ENCODE measurements at regions not wholly inside any gene's neighbourhood (a gene's known extent, or its start where the extent isn't known, plus 50 kb on each side); places are given as distances from the start of the nearest gene placed in this dataset.

- no peak for DNase-seq
- no peak overlapping the region for H3K4me3 ChIP-seq
- no peaks in the 10 kb centered on the region for H3K9me3 ChIP-seq
- no peak for TF ChIP-seq CTCF (IDR thresholded peaks at IDR 0.05)
- no peak for TF ChIP-seq POLR2A (IDR thresholded peaks at IDR 0.05)
- in situ Hi-C loops (cut with MboI; ENCODE audit: low pct_ligation_motif_present in 1 of 4, low pct_unique_long_range_greater_than_20kb in 1 of 4, low sequenced_read_pairs in 3 of 4), result no loop called here
- intact Hi-C loops (cut with DNase I; ENCODE audit: low total_unique reads), result no loop called here
- 60 to 84% methylated on average over 1 to 4 of the region's 4 CpGs for WGBS, 2 donors (ENCODE audit: low coverage in 1 of 2)
- H3K4me1 ChIP-seq, result no peaks in the 10 kb centered on the region
- H3K27ac ChIP-seq, result no peak overlapping the region
- H3K36me3 ChIP-seq, result no peaks in the 10 kb centered on the region
- H3K27me3 ChIP-seq, result no peaks in the 10 kb centered on the region
These were observed 152.4 kb upstream of the TSHZ3 start for GRCh38 chr19:31501427-31502195.

- DNase-seq, result no peak
- H3K27me3 ChIP-seq, result no peaks in the 10 kb centered on the region
- H3K4me1 ChIP-seq, result no peaks in the 10 kb centered on the region
- WGBS, 2 donors (ENCODE audit: low coverage in 1 of 2), result 89 to 100% methylated on average over 2 to 17 of the region's 17 CpGs
- intact Hi-C loops (cut with DNase I; ENCODE audit: low total_unique reads) (no loop called here), in situ Hi-C loops (cut with MboI; ENCODE audit: low pct_ligation_motif_present in 1 of 4, low pct_unique_long_range_greater_than_20kb in 1 of 4, low sequenced_read_pairs in 3 of 4) (no loop called here)
- no peaks in the 10 kb centered on the region for H3K9me3 ChIP-seq
- H3K27ac ChIP-seq, result no peak overlapping the region
- H3K4me3 ChIP-seq, result no peak overlapping the region
- H3K36me3 ChIP-seq, result no peaks in the 10 kb centered on the region
- TF ChIP-seq EP300 (IDR thresholded peaks at IDR 0.05; ENCODE audit: low read depth) (no peak), POLR2A (IDR thresholded peaks at IDR 0.05) (no peak), POLR2AphosphoS5 (IDR thresholded peaks at IDR 0.05) (no peak), CTCF (IDR thresholded peaks at IDR 0.05) (no peak)
These were observed 153.4 kb upstream of the TSHZ3 start for GRCh38 chr19:31502536-31503170.

GRCh38 chr19:31503211-31503610 is 154.0 kb upstream of the TSHZ3 start:
- H3K4me1 ChIP-seq, result no peaks in the 10 kb centered on the region
- in situ Hi-C loops (cut with MboI; ENCODE audit: low pct_ligation_motif_present in 1 of 4, low pct_unique_long_range_greater_than_20kb in 1 of 4, low sequenced_read_pairs in 3 of 4), result no loop called here
- 89 to 97% methylated on average over 6 to 9 of the region's 9 CpGs for WGBS, 2 donors (ENCODE audit: low coverage in 1 of 2)
- H3K36me3 ChIP-seq, result no peaks in the 10 kb centered on the region
- DNase-seq, result no peak
- H3K27me3 ChIP-seq, result no peaks in the 10 kb centered on the region
- no peak overlapping the region for H3K4me3 ChIP-seq
- H3K27ac ChIP-seq, result no peak overlapping the region
- no peaks in the 10 kb centered on the region for H3K9me3 ChIP-seq
- TF ChIP-seq POLR2AphosphoS5 (IDR thresholded peaks at IDR 0.05), result no peak
- no peak for TF ChIP-seq POLR2A (IDR thresholded peaks at IDR 0.05)
- TF ChIP-seq CTCF (IDR thresholded peaks at IDR 0.05), result no peak
- TF ChIP-seq EP300 (IDR thresholded peaks at IDR 0.05; ENCODE audit: low read depth), result no peak
- intact Hi-C loops (cut with DNase I; ENCODE audit: low total_unique reads), result no loop called here

- intact Hi-C loops (cut with DNase I; ENCODE audit: low total_unique reads) (no loop called here), in situ Hi-C loops (cut with MboI; ENCODE audit: low pct_ligation_motif_present in 1 of 4, low pct_unique_long_range_greater_than_20kb in 1 of 4, low sequenced_read_pairs in 3 of 4) (no loop called here)
- Histone ChIP-seq H3K4me3 (no peak overlapping the region), H3K4me1 (no peaks in the 10 kb centered on the region), H3K27ac (no peak overlapping the region), H3K27me3 (no peaks in the 10 kb centered on the region), H3K9me3 (no peaks in the 10 kb centered on the region), H3K36me3 (no peaks in the 10 kb centered on the region)
- TF ChIP-seq EP300 (IDR thresholded peaks at IDR 0.05; ENCODE audit: low read depth), result no peak
- no peak for TF ChIP-seq POLR2A (IDR thresholded peaks at IDR 0.05)
- TF ChIP-seq CTCF (IDR thresholded peaks at IDR 0.05), result no peak
- TF ChIP-seq POLR2AphosphoS5 (IDR thresholded peaks at IDR 0.05), result no peak
- WGBS, 2 donors (ENCODE audit: low coverage in 1 of 2), result 72% methylated on average over 2 of the region's 2 CpGs; no CpG with 5 or more reads in 1 of the 2 donors
- no peak for DNase-seq
These were observed 155.0 kb upstream of the TSHZ3 start for GRCh38 chr19:31504221-31504620.

Measured in transverse colon (tissue), 4 donors.